HG02763 (cell line): ENCODE measurements at regions not wholly inside any gene's neighbourhood (a gene's known extent, or its start where the extent isn't known, plus 50 kb on each side); places are given as distances from the start of the nearest gene placed in this dataset.

Source experiments
- ATAC-seq: cut with Tn5 transposase; IDR thresholded peaks from one replicate; pipeline ENCODE4 v1.9.1; 2021; ENCODE audit warnings: mild to moderate bottlenecking, moderate library complexity; ENCODE audit not compliant: unreplicated experiment

DNA sequence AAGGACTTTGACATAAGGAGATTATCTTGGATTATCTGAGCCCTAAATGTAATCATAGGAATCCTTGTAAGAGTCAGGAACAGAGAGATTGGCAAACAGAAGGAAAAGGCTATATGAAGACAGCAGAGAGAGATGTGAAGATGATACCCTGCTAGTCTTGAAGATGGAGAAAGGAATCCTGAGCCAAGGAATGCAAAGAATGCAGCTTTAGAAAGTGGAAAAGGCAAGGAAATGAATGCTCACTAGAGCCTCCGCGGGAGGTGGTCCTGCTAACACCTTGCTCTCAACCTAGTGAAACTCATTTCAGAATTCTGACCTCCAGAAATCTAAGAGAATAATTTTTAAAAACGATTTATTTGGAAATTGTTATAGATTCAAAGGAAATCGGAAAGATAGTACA is 117.1 kb downstream of the TBXT start:
- ATAC-seq, result no peak

DNA sequence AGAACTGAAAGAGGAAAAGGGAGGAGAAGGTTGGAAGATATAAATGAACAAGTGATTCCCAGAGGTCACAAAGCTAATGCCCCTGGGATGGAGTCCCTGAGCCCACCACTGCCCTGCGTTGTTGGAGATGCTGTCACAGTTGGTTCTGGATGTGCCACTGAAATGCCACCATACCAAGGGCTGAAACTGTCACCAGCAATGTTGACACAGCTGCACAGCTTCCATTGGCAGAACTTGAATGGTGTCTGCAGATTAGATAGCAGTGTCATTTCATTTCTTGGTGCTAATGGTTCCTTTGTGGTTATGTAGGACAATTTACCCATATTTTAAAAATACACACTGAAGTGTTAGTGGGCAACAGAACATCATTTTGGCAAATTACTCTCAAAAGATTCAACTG is 120.7 kb downstream of the TBXT start:
- no peak for ATAC-seq

DNA sequence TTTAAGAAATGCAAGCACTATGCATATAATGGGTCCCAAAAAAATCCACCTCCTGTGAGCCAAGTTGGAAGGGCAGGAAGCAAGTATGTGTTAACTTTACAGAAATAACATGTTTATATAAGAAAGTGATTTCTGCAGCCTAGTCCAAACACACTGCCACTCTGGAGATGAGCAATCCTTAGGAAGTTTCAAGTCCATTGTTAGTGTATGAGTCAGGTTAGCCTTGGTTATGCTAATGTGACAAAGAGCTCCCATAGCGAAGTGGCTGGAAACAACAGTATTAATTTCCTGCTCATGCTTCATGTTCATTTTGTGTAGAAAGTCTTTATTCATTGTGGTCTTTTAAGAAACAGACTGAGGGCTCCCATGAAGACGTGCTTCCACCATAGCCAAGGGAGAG is 121.4 kb downstream of the TBXT start:
- ATAC-seq, result no peak

DNA sequence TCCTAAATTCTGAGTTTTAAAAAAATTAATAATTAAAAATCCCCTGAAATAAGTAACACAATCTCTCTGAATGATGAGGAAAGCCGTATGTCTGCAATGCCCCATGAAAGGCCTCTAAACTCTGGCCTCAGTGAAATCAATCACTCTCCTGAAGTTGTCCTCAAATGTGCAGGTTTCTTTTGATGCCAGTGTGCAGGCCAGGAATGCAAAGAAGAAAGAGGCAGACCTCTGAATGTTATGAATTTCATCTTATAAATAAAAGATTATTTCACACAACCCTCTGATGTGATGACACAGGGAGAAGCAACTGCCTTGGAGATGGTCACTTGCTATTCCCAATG is 121.8 kb downstream of the TBXT start:
- no peak for ATAC-seq

DNA sequence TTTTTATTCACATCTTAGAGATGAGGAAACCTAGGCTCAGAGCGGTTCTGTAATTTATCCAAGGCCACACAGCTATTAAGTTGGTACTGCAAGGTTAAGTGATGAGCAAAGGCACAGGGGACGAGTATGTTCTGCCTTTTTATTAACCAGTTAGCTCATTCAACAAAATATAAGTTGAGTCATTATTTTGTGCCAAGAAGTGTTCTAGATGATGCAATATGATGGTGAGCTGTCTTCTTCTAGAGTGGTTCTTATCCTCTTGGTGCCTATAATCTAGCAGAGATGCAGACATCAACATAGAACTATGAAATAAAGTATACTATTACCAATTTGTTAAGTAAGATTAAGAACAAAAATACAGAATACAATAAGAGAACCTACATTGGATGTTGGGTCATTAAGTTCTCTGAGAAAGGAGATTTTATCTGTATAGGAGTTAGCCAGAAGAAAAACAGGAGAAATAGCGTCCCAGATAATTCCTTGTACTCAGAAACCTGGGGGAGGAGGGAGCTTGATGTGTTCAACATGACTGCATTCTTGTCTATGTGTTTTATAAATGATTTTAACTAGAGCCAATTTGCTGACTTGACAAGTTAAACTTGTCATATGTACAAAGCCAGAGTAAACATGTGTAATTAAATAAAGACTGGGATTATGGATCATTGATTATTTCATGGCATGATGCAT is 122.3 kb downstream of the TBXT start:
- ATAC-seq, result no peak

DNA sequence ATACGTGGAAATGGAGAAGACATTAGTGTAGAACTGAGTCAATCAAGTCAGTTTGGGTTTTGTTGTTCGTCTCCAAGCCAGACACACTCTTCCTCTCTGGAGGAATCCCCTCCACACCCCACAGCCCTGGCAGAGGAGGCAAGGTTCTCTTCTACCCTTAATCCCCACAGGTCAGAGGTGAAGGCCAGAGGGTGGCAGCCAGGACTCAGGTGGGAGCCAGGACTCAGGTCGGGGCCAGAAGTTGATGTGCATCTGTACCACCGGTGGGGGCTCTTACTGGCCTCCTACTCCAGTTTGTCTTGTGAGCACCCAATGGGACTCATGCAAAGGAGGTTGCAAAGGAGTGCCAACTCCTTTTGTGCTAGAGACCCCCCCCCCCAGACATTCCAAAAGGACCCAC is 126.4 kb downstream of the TBXT start:
- ATAC-seq, result no peak

DNA sequence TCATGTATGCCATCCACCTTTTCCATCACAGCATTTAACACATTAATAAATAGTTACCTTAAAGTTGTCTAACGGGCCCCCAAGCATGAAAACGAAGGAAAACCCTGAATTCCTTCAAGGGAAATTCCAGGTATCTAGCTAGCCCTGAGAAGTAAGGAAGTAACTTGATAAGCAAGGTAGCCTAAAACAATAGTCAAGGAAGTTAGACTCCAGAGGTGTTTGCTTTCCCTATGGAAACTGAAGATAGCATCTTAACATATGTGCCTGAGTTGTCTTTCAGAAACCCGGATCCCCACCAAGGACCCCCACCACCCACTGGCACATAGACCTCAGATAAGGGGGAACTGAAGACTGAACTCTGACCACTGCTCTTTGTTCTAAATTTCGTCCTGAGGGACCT is 127.4 kb downstream of the TBXT start:
- no peak for ATAC-seq

DNA sequence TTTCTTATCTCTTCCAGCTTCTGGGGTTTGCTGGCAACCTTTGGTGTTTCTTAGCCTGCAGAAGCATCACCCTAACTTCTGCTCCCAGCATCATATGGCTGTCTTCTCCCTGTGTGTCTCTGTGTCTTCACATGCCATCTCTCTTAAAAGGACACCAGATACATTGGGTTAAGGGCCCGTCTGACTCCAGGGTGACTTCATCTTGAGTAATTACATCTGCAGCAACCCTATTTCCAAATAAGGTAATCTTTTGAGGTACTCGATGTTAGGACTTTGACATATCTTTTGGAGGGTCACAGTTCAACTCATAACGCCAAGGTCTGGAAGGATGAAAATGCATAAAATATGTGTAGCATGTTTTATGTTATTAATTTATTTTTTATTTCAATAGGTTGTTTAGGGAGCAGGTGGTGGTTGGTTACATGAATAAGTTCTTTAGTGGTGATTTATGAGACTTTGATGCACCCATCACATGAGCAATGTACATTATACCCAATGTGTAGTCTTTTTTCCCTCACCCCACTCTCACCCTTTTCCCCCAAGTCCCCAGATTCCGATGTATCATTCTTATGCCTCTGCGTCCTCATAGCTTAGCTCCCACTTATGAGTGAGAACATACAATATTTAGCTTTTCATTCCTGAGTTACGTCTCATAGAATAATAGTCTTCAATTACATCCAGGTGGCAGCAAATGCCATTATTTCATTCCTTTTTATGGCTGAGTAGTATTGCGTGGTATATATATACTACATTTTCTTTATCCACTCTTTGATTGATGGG is 131.1 kb downstream of the TBXT start:
- no peak for ATAC-seq

DNA sequence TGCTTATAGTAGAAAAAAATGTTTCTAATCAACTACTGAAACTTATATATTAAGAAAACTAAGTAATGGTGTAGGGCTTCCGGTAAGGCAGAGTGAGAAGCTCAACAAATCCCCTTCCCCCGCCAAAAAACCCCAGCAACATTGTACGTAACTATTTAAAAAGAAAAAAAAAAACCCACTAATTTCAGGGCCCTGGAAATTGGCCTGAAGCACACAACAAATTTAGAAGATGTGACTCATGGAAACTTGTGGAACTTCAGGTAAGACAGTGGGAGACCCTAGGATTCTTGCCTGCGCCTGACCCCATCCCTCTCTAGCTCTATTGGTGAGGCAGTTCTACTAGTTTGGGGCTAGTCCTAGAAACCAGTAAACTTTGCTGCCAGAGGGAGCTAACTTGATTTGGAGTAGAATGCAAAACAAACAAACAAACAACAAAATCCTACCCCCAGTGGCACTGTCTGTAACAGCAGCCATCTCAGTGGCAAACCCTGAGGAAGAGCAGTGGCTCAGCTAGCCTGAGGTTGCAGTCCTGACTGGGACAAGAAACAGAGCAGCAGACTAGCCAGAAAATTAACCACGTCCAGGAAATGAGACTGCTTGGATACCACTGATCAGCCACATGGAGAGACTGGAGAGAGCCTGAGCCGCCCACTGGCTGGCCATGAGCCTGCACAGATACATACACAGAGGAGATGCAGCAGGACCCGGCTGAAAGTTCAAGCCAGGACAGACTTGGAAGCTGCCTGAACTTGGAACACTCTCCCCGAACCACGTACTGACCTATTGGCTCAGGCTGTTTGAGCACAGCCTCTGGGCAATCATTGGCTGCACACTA is 135.1 kb downstream of the TBXT start:
- ATAC-seq, result no peak

DNA sequence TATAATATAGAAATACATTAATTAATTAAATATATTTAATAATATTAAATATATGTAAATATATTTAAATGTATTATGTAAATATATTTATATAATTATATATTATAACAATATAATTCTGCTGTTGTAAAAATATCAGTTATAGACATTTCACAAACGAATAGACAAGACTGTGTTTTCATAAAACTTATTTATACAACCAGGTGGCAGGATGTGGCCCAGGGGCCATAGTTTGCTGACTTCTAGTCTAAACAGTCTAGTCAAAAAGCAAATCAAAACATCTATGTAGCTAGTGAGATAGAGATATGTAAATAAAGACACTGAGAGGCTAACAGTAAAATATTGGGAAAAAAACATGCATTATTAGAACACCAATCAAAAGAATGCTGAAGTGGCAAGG is 136.4 kb downstream of the TBXT start:
- ATAC-seq, result no peak

DNA sequence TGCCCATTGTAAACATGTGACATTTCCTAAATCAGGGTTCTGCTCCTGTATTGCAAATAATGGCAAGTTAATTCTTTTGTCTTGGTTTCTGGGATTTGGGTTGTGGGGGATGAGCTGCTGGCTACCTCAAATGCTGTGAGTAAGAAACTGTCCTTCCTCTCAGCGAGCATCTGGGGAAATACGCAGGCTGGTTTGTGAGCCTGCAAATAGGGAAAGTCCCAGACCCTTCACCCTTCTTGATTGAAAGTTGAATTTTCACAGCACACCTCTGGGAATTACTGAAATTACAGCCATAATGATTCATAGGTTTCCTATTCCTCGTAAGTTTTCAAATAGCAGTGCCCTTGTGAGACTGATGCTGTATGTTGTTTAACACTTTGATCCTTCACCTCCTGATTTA is 138.1 kb downstream of the TBXT start:
- ATAC-seq, result no peak

DNA sequence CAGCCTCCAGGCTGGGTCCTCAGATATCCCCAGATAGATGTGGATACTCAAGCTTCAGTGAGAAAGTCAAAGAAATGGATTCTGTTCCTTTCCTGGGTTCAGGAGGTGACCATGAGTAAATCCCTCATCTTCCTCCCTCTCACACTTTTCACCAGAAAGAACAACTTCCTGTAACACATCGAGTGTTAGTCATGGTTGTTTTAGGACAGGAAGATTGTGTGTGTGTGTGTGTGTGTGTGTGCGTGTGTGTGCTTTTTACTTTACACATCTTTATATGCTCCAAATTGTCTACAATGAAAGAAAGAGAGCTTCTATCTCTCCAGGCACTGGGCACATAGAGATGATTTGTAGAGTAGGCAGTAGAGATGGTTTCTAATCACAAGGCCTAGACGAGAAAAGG is 139.9 kb downstream of the TBXT start:
- ATAC-seq, result no peak

DNA sequence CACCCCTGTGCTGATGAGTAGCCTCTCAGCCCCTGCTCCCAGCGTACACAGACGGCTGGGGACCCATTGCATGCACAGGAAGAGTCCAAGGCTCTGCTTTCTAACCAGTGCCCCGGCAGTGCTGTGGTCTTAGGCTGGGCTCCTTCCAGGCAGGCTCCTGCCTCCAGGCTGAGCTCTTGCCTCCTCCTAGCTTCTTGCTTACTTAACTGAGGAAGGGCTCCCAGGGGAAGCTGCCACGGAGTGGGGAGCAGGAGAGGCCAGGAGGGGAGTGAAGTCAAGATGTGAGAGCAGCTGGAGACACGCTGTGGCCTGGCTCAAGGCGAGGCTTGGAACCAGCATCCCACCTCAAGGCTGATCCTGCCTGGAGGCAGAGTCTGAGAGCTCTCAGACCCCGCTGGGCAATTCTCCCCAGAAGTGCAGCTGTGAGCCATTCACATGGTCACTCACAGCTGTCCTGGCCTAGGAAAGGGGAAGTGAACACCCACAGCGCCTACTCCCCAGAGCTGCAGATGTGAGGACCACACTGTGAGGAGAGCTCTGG is 141.0 kb downstream of the TBXT start:
- ATAC-seq, result no peak

DNA sequence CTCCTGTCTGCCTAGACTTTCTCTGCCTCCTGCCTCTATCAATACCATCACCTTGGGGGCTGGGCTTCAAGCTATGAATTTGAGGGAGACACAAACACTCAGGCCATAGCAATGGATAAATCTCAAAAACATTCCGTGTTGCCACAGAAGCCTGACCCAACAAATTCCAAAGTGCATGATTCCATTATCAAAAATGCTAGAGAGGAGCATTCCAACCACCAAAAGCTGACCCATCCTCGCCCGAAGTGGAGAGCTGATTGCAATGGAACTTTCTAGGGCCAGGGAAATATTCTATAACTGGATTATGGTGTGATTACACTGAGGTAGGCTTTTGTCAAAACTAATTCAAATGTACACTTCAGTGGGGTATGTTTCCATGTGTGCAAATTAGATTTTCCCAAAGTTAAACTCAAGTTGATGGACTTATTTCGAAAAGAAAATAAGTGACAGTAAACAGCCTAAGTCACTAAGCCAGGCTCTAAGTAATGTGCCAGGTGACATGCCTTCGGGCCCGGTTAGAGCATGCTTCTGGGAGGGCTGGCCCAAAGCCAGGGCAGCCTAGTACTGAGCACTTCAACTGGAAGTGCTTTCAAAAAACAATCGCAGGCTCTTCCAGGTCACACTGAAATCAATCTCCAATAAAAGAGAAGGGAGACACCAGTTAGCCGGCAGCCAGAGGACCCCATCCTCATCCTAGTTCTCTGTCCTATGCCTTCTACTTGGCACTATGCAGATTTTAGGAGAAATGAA is 142.3 kb downstream of the TBXT start:
- ATAC-seq, result no peak

DNA sequence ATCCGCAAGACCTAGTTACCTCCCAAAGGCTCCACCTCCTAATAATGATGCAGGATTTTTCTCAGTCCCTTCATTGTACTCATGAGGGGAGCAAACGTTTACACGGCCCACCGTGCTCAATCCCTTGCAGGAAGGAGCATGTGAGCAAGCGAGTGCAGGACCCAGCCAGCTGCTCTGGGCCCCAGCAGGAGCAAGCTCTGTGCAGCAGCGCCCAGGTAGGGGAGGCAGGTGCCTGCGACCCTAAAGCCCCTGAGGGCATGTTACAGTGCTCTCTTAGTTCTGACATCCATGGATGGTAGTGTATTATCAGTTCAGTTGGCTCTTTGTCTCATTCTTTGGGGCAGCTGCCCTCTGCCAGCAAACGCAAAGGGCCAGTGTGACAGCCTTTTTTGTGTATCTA is 143.4 kb downstream of the TBXT start:
- ATAC-seq, result no peak

DNA sequence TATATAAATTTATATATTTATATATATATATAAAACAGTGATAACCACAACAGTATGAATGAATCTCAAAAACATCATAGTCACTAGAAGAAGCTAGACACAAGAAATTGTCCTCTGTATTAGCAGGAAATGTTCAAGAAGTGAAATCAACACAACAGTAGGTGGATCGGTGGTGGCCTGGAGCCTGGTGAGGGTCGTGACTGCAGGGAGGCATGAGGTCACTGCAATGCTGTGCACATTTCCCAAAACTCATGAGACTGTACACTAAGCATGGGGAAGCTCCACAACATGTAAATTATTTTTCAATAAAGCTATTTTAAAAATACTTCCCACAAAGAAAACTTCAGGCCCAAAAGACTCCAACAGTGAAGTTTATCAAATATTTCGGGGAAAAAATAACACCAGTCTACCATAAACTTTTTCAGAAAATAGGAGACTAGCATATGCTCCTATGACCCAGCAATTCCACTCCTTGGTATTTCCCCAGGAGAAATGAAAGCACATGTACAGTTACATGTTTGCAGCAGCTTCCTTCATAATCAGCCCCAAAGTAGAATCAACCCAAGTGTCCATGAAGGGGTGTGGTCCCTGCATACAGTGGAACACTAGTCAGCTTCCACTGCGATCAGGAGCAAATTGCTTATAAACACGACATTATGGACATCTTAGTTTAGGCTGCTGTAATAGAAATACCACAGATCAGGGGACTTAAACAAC is 144.2 kb downstream of the TBXT start:
- no peak for ATAC-seq

DNA sequence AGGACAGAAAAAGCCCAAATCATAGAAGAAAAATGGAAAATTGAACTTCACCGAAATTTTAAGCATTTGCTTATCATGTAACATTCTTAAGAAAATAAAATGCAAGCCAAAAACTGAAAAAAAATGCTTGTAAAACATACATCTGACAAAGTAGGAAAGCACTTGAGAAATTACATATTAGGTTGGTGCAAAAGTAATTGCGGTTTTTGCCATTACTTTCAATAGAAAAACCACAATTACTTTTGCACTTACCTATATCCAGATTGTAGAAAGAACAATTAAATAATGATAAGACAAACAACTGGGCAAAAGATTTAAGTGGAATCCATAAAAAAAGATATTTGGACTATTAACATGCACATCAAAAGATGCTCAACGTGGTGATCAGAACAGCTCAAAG is 146.2 kb downstream of the TBXT start:
- no peak for ATAC-seq

DNA sequence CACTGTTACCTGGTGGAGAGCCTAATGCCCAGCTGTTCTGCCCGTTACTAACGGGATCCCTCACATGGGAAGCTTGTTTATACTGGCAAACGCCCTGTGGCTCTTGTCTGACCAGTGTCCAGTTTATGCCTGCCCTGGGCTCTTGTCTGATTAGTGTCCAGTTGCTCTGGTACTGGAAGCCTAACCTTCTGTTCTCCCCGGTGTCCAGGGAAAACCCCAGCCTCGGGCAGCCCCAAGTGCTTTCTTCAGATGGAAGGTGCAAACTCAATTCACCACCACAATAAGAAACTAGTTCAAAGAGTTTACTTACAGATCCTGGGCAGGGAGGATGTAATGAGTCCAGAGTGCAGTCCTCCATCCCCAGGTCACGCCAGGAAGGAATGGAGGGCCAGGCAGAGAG is 148.4 kb downstream of the TBXT start:
- no peak for ATAC-seq

DNA sequence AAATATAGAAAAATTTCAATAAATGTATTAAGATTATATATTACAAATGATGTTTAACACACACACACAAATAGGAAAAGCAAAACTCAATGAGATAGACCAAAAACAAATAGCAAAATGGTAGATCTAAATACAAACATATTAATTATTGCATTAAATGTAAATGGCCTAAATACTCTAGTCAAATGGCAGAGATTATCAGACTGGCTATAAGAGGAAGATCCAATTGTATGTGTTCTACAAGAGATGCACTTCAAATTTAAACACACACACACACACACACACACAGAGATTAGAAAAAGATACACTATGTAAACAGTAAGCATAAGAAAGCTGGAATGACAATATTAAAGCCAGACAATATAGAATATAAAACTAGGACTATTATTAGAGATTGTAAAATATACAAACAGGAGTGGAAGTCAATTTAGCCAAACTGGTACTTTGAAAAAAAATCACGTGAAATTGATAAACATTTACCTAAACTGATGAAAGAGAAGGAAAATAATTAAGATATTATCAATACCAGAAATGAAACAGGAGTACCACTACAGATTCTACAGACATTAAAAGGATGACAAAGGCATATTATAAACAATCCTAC is 150.5 kb downstream of the TBXT start:
- ATAC-seq, result no peak

DNA sequence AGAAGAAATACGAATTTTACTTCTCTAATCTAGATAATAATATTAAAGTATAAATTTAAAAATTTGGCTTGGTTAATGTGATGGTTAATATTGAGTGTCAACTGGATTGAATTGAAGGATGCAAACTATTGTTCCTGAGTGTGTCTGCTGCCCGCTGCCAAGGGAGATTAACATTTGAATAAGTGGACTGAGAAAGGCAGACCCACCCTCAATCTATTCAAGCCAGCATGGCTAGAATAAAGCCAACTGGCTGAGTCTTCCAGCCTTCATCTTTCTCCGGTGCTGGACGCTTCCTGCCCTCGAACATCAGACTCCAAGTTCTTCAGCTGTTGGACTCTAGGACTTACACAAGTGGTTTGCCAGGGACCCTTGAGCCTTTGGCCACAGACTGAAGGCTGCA is 152.7 kb downstream of the TBXT start:
- no peak for ATAC-seq
